GM19328 (cell line): ENCODE measurements at regions not wholly inside any gene's neighbourhood (a gene's known extent, or its start where the extent isn't known, plus 50 kb on each side); places are given as distances from the start of the nearest gene placed in this dataset.
"Not testable (repeated sequence)": the region's sequence is repeated elsewhere in the genome, so short reads cannot be mapped to it uniquely, and the experiment has no call there.

Source experiments
- ATAC-seq: cut with Tn5 transposase; IDR thresholded peaks from one replicate; pipeline ENCODE4 v1.9.1; 2021; ENCODE audit warnings: mild to moderate bottlenecking, moderate library complexity; ENCODE audit not compliant: unreplicated experiment

DNA sequence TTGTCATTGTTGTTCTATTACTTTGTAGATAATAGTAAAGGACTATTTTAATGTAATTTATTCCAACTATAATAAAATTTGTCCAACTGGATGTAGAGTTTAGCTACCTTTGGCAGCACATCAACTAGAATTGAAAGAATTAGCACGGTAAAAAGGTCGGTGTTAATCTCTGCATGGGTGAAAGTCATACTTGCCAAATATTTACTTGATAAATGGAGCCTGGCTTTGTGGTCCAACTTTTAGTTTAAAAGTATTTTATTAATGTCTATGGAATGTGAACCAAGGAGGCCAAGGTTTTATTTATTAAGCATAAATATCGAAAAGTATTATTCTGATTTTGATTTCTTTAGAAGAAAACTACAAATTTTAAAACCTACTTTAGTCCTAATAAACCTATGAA lies 1389.0 kb downstream of the PCDH9 start:
- no peak for ATAC-seq

DNA sequence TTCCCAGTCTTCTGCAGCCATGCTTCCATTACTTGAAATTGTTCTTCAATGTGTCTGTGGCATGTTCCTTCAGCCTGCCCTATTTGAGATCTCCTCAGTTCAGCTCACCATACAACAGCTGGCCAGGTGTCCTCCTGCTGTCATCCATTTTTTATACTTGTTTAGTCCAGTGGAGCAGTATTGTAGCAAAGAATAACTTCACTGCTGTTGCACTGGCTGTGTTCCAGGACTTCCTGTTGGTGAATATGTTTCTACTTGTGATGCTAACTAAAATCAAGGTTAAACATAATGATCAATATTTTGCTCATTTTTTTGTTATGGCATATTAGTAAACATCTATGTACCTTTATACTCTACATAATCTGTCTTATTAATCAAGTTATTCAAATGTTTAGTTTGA lies 1394.1 kb downstream of the PCDH9 start:
- ATAC-seq: no peak

DNA sequence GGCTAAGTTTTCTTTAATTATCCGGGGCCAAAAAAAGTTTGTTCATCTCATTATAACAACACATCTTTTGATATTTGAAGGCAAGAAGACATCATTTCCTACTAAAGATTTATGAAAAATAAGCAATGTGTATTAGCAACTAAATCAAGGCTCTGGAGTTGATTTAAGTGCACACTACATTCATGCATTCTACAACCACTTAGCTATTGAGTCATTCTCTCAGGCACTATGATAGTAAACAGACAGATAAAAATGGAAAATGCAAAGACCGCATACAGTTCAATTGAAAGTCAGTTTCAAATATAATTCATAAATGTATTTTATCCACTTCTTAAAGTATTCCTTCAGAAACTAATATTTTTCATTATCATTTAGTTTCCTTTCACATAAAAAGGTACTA lies 1395.2 kb downstream of the PCDH9 start:
- ATAC-seq: no peak

DNA sequence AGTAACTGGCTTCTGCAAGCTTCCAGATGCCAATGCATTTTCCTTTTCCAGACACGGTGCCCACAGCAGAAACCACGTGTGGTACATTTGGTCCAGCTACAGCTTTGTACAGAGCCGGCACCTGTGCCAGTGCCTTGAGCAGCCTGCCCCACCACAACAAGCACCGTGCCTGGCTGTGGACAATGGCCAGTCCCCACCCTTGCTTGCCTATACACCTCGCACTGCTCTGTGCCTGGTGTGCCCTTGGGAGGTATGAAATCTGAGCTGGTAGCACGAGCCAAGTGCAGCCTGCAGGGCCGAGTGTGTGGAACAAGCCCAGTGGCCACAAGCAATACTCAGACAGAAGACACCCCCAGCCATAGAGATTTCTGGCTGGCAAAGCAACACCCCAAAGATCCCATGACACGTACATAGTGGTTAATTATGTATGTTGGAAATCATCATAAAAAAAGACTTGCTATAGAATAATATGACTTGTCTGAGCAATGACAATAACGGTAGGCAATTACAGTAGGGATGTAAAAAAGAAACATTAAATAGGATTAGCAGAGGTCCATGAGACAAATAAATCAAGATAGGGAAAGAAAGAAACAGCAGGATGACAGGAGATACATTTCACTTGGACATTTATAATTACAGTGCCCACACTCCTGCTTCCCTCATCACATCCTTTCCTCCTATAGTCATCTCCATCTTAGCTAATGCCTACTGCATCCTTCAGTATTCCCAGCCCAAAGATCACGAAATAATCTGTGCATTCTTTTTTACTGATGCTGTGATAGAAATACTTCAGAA lies 1399.5 kb downstream of the PCDH9 start:
- no peak for ATAC-seq

DNA sequence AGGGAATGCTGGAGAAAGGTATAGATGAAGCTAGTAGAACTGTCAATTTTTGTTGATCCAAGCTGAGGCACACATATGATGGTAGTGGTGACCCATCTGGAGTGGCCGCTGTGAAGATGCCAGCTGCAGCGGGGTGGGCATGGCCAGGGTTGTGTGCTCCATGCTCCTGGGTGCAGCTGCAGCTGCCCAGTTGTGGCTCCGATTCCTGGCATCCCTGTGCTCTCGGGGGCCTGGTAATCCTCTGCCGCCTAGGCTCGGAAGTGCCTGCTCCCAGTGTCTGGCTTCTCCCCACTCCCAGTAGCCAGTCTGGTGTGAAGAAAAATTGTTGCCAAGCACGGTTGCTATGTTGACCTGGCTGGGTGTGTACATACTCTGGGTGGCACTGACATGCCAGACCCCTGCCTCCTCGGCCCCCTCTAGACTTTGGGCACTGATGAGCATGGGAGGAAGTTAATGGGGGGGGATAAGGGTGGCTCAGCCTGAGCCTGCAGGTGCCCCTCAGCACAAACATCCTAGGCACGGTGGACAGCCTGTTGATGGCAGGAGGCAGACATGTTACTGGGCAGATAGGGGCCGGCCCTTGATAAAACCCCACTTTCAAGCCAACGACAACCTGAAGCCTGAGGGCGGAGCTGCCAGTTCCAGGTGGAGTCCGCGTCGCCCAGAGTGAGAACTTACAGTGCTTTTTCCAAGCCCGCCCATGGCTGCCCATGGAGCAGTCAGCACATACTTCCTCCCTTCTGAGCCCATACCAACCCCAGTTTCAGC lies 1400.7 kb downstream of the PCDH9 start:
- ATAC-seq: no peak

DNA sequence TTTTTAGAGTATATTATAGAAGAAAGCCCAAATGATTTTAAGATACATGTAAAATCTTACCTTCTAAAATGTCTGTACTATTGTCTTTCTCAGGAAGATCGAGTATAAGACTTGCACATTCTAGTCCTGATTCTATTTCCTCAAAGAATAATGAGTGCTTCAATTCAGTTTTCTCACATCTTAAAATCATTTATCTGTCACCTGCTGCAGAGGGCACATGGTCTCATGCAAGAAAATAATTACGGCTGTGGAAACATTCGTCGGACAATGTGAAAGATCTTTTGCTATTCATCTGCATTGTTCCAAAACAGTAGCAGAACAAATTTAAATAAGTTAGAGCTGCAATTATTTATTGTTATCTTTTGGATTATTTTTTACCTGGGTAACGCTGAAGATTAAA lies 1403.5 kb downstream of the PCDH9 start:
- ATAC-seq: no peak

DNA sequence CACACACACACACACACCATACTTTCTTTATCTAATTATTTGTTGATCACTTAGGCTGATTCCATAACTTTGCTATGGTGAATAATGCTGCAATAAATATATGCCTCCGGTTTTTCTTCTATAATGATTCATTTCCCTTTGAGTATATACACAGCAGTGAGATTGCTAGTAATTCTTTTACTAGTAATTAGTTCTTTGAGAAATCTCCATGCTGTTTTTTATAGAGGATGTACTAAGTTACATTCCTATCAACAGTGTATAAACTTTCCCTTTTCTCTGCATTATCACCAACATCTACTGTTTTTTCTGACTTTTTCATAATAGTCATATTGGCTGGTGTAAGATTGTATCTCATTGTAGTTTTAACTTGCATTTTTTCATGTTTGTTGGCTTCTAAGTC lies 1405.1 kb downstream of the PCDH9 start:
- ATAC-seq: no peak

DNA sequence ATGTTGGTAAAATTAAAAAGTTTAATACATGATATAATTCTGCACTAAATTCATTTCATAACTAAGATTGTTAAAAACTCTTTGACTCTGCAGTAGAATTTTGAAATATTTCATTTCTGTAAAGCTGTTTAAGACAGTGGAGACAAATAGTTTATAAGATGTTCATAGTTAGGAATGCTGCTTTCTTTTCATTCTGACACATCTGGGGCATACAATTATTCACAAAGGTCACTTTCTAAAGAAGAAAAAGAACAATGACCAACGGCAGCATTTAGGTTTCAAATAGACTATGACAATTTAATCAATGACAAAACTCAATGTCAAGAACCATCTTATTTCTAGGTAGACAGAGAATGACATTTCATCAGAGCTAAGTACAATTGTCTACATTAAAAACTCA lies 1422.1 kb downstream of the PCDH9 start:
- ATAC-seq: no peak

DNA sequence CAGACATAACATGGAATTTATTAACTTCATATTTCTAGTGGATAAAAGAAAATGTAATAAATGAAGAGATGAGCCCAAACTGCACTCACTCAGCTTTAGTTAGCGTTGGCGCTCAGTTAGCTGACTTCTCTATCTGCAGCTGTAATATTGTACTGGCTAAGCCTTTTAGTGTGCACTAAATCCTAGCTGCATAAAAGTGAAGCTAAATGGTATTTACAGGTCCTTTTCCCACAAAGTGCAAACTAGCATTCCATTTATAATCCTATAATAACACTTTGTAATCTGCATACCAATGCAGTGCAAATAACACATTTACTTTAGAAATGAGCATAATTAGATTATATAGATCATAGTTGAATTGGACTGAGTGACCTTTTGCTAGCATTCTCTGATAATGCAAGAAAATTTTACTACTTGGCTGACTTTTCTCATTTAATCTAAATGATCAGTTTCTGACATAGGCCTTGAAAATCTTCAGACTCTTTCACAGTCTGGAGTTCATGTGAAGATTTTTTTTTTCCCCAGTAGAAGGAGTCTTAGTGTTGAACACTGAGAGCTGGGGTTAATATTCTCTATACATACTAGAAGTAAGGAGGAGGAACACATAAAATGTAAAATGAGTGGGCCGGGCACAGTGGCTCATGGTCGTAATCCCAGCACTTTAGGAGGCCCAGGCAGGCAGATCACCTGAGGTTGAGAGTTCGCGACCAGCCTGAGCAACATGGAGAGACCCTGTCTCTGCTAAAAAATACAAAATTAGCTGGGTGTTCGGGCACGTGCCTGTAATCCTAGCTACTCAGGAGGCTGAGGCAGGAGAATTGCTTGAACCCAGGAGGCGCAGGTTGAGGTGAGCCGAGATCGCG lies 1426.4 kb downstream of the PCDH9 start:
- no peak for ATAC-seq

DNA sequence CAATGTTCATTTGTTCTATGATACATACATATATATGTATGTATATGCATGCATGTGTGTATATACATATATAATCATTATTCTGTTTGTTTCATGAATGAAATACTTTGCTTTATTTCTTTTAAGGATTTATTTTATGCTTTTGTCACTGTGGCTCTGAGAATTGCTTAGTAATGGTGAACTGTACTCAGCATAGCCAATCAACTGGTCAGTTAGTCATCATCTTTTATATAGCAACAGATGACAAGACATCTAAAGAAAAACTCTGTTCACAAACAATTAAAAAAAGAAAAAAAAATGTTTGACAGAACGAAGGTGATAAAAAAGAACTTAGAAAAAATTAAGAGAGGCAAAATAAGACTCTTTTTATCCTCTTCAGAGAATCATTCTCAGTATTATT lies 1440.3 kb downstream of the PCDH9 start:
- no peak for ATAC-seq

DNA sequence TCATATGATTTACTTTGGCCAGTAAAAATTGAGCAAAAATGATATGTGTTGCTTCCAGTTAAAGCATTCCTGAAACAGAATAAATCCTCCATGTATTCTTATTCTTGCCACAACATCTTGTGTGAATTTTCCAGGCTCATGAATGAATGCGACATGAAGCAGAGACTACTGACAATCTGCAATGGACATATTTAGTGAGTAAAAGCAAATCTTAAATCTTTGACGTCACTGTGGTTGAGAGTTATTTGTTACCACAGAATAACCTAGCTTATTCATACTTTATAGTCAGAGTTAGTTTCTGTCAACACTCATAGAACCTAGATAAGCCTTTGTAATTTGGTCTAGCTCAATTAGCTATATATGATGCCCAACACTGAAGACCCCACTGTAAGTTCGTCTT lies 1443.1 kb downstream of the PCDH9 start:
- no peak for ATAC-seq

DNA sequence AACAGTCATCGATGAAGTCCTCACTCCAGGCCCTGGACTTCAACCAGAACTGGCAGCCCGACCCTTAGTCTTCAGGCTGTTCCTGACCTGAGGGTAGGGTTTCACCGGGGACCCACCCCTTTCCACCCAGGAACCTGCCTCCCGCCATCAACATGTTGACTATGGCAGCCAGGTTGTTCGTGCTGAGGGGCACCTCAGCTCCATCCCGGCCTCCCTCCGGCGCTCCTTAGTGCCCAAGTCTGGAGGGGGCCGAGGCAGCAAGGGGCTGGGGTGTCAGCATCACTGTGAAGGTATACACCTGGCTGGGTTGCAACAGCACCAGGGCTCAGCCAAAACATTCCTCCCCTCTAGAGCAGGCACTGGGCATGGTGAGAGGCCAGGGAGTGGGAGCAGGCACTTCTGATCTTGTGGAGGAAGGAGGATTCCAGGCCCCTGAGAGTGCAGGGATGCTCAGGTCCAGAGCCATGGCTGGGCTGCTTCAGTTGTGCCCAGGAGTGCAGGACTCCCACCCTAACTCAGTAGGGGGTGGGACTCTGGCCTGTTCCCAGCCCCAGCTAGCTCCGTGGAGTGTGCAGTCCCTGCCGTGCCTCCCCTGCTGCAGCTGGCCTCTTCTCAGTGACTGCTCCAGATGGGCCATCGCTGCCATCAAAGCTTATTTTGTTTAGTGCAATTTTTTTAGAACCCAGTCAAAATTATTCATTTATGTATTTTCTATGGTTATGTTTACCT lies 1445.9 kb downstream of the PCDH9 start:
- ATAC-seq: no peak

DNA sequence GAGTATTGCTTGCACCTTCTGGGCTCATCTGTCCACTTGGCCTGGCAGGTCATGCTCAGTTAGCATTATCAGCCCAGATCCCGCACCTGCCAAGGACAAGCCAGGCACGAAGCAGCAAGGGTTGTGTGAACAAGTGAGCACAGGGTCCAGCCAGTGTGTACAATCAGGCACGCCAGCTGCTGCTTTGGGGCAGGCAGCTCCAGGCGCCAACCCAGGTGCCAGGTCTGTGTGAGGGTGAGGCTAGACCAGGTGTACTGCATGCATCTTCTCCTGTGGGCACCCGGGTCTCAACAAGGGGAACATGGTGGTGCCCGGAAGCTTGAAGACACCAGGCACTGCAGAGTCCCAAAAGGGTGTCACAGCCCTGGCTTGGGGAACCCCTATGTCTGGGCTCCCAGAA lies 1446.8 kb downstream of the PCDH9 start:
- no peak for ATAC-seq

DNA sequence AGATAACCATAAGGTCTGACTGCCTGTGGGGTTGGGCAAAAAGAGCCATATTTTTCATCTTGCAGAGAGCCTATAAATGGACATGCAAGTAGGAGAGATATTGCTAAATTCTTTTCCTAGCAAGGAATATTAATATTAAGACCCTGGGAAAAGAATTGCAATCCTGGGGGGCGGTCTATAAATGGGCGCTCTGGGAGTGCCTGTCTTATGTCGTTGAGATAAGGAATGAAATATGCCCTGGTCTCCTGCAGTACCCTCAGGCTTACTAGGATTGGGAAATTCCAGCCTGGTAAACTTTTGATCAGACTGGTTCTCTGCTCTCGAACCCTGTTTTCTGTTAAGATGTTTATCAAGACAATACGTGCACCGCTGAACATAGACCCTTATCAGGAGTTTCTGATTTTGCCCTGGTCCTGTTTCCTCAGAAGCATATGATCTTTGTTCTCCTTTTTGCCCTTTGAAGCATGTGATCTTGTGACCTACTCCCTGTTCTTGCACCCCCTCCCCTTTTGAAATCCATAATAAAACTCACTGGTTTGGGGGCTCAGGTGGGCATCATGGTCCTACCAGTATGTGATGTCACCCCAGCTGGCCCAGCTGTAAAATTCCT lies 1458.3 kb downstream of the PCDH9 start:
- ATAC-seq: not testable (repeated sequence)

DNA sequence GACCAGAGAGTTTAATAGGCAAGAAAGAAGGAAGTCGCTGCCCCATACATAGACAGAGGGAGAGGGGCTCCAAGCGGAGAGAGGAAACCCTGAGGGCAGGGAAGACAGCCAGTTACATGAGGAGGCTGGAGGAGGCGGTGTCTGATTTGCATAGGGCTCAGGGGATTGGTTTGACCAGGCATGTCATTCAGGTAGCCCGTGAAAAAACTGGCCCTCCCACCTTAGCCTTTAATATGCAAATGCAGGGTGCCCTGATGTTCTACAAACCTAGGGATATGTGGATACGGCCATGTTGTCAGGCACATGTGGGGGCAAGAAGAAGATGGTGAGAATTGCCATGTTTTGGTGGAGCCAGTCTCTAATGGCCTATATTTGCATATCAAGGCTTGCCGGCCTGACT lies 1461.6 kb downstream of the PCDH9 start:
- ATAC-seq: no peak

DNA sequence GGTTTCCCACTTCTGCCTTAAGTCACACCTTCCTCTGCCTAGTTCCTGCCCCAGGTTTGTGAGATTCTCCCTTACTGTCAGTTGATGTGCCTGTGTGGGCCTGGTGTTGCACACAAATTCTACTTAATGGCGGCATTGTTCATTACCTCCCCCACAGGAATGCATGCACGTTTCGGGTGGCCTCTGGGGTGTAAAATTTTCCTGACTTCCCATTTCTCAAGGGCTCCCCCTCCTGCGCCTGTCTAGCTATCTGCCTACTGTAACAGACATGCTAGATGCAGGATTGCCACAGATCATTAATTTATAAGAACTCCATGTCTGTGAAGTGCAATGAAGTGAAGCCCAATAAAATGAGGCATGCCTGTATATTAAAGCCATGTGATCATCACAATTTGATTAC lies 1466.3 kb downstream of the PCDH9 start:
- no peak for ATAC-seq

DNA sequence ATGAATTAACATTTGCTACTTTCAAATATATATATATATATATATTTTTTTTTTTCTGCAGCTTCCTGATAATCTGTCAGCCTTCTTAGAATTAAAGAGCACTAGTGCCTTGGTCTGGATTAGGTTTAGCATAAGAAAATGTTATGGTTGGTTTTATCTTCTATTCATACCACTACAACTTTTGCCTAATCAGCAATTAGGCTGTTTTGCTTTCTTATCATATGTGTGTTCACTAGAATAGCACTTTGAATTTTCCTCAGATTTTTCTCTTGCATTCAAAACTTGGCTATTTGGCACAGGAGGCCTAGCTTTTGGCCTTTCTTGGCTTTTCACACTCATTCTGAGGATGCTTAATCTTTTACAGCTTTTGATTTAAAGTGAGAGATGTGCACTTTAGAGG lies 1468.1 kb downstream of the PCDH9 start:
- no peak for ATAC-seq

DNA sequence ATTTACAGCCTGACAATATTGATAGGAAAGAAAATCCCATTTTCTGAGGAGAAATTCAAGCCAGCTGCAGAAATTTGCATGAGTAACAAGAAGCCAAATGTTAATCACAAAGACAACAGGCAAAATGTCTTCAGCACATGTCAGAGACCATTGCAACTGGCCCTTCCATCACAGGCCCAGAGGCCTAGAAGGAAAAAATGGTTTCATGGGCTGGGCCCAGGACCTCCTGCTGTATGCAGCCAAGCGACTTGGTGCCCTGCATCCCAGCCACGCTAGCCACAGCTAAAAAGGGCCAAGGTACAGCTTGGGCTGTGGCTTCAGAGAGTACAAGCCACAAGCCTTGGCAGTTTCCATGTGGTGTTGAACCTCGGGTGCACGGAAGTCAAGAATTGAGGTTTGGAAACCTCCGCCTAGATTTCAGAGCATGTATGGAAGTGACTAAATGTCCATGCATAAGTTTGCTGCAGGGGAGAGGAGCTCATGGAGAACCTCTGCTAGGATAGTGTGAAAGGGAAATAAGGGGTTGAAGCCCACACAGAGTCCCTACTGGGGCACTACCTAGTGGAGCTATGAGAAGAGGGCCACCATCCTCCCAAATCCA lies 1474.0 kb downstream of the PCDH9 start:
- ATAC-seq: no peak

DNA sequence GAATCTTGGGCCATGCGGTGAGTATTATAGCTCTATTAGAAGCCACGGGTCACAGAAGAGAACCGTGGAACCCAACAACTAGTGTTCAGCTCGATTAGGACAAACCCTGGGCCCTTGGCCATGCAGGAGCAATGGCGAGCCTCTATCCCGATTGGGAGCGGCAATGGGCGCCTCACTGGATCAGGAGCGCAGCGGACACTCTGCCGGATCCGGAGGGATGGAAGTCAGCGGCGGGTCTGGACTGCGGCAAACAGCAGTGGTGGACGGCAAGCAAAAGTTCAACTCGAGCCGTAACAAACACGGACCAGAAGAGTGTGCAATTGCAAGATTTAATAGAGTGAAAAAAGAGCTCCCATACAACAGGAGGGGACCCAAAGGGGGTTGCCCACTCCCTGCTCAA lies 1481.9 kb downstream of the PCDH9 start:
- ATAC-seq: no peak

DNA sequence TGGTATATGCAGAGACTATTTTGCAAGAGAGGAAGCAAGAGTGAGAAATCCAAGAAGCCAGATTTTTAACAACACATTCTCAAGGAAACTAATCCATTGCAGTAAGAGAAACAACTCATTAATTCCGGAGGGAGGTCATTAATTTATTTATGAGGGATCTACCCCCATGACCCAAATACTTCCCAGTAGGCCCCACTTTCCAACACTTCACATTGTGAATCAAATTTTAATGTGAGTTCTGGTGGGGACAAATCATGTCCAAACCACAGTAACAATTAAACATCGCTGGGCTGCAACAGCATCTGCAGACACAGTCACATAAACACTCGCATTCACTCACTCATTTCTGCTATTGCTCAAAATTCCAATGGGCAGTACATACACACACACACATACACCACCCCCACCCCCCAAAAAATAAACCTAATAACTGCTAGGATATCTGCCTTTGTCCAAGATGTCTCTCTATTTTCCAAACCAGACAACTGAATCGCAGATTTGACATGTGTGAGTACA lies 1483.7 kb downstream of the PCDH9 start:
- no peak for ATAC-seq
